ENCODE measurements at regions not wholly inside any gene's neighbourhood (a gene's known extent, or its start where the extent isn't known, plus 50 kb on each side); places are given as distances from the start of the nearest gene placed in this dataset.
"Not testable (repeated sequence)": the region's sequence is repeated elsewhere in the genome, so short reads cannot be mapped to it uniquely, and the experiment has no call there.

- DNase-seq (ENCODE audit: low read depth), result not testable (repeated sequence)
Measured at GRCh38 chr2:242071936-242072335, 202.4 kb downstream of the RTP5 start.

GRCh38 chr2:242075168-242075567 lies 205.6 kb downstream of the RTP5 start:
- DNase-seq (ENCODE audit: low read depth), result no peak

GRCh38 chr2:242075696-242076095 lies 206.2 kb downstream of the RTP5 start:
- DNase-seq (ENCODE audit: low read depth), result no peak

- DNase-seq (ENCODE audit: low read depth), result not testable (repeated sequence)
Measured at GRCh38 chr2:242076184-242076583, 206.7 kb downstream of the RTP5 start.

GRCh38 chr2:242078426-242078825 lies 208.9 kb downstream of the RTP5 start:
- not testable (repeated sequence) for DNase-seq (ENCODE audit: low read depth)

- not testable (repeated sequence) for DNase-seq (ENCODE audit: low read depth)
Measured at GRCh38 chr2:242079792-242080191, 210.3 kb downstream of the RTP5 start.

GRCh38 chr2:242080575-242081214 lies 211.2 kb downstream of the RTP5 start:
- not testable (repeated sequence) for DNase-seq (ENCODE audit: low read depth)

- not testable (repeated sequence) for DNase-seq (ENCODE audit: low read depth)
Measured at GRCh38 chr2:242084034-242084433, 214.5 kb downstream of the RTP5 start.

GRCh38 chr2:242085024-242085674 lies 215.6 kb downstream of the RTP5 start:
- not testable (repeated sequence) for DNase-seq (ENCODE audit: low read depth)

- DNase-seq (ENCODE audit: low read depth), result no peak
Measured at GRCh38 chr2:242085941-242086621, 216.6 kb downstream of the RTP5 start.

GRCh38 chr2:242088044-242088443 lies 218.5 kb downstream of the RTP5 start:
- not testable (repeated sequence) for DNase-seq (ENCODE audit: low read depth)

GRCh38 chr2:242088471-242089212 lies 219.1 kb downstream of the RTP5 start:
- no peak for DNase-seq (ENCODE audit: low read depth)

- not testable (repeated sequence) for DNase-seq (ENCODE audit: low read depth)
Measured at GRCh38 chr2:242089213-242089549, 219.7 kb downstream of the RTP5 start.

GRCh38 chr2:242097278-242097677 lies 227.7 kb downstream of the RTP5 start:
- DNase-seq (ENCODE audit: low read depth), result not testable (repeated sequence)

GRCh38 chr2:242098034-242098433 lies 228.5 kb downstream of the RTP5 start:
- no peak for DNase-seq (ENCODE audit: low read depth)

GRCh38 chr2:242098445-242099128 lies 229.1 kb downstream of the RTP5 start:
- no peak for DNase-seq (ENCODE audit: low read depth)

GRCh38 chr2:242103093-242103492 lies 233.6 kb downstream of the RTP5 start:
- not testable (repeated sequence) for DNase-seq (ENCODE audit: low read depth)

- DNase-seq (ENCODE audit: low read depth), result not testable (repeated sequence)
Measured at GRCh38 chr2:242104202-242104956, 234.8 kb downstream of the RTP5 start.

GRCh38 chr2:242107065-242107464 lies 237.5 kb downstream of the RTP5 start:
- DNase-seq (ENCODE audit: low read depth), result not testable (repeated sequence)

- not testable (repeated sequence) for DNase-seq (ENCODE audit: low read depth)
Measured at GRCh38 chr2:242108797-242109500, 239.4 kb downstream of the RTP5 start.
